ENCODE measurements at regions not wholly inside any gene's neighbourhood (a gene's known extent, or its start where the extent isn't known, plus 50 kb on each side); places are given as distances from the start of the nearest gene placed in this dataset.

DNA sequence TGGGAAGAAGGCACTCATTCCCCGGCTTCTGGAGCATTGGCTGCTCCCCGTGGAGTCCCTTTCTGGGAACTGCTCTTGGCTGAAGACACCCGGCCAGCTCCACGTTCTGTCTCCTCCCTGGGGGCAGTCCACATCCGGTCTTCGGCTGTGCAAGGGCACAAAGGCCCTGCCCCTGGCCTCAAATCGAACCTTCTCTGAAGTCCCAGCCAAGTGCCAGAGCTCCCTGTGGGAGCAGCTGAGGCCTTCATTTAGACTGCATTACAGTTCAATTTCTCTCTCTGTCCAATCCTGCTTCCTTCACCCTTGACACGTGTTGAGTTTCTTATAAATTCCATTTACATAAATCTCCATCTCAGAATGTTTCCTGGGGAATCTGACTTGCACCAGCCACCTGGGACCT, 132.9 kb upstream of the POU3F1 start:
- Histone ChIP-seq H3K9me3 (ENCODE audit: control insufficient read depth, low read length) (peaks cover 6% of the 10 kb centered on the region), H3K36me3 (ENCODE audit: control insufficient read depth, insufficient read depth, low read length, severe bottlenecking) (no peaks in the 10 kb centered on the region), H3K27me3 (replicated peaks; ENCODE audit: control insufficient read depth, insufficient read depth, low read length) (peaks cover 8% of the 10 kb centered on the region), H3K4me1 (ENCODE audit: control insufficient read depth, insufficient read depth, low read length) (no peaks in the 10 kb centered on the region), H3K4me3 (ENCODE audit: low read length) (no peak overlapping the region), H3K9ac (ENCODE audit: low read length) (no peak overlapping the region)
- DNase-seq (ENCODE audit: low read depth): no peak

DNA sequence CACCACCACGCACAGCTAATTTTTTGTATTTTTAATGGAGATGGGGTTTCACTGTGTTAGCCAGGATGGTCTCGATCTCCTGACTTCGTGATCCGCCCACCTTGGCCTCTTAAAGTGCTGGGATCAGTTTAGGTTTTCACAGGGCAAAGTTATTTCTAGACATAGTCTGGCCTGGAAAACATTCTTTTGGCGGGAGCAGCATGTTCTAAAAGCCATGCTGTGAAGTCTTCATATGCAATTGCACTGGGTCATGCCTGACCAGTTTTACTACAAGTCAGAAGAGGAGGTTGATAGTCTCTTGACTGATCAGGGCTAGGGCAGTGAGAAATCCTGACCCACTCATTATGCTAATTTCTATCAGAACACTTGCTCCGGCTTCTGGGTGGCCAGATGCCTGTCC, 131.6 kb upstream of the POU3F1 start:
- H3K36me3 ChIP-seq (ENCODE audit: control insufficient read depth, insufficient read depth, low read length, severe bottlenecking): no peaks in the 10 kb centered on the region
- peaks cover 8% of the 10 kb centered on the region for H3K27me3 ChIP-seq (replicated peaks; ENCODE audit: control insufficient read depth, insufficient read depth, low read length)
- H3K9me3 ChIP-seq (ENCODE audit: control insufficient read depth, low read length): peaks cover 6% of the 10 kb centered on the region
- no peaks in the 10 kb centered on the region for H3K4me1 ChIP-seq (ENCODE audit: control insufficient read depth, insufficient read depth, low read length)
- no peak overlapping the region for H3K9ac ChIP-seq (ENCODE audit: low read length)
- no peak for DNase-seq (ENCODE audit: low read depth)
- H3K4me3 ChIP-seq (ENCODE audit: low read length): no peak overlapping the region

DNA sequence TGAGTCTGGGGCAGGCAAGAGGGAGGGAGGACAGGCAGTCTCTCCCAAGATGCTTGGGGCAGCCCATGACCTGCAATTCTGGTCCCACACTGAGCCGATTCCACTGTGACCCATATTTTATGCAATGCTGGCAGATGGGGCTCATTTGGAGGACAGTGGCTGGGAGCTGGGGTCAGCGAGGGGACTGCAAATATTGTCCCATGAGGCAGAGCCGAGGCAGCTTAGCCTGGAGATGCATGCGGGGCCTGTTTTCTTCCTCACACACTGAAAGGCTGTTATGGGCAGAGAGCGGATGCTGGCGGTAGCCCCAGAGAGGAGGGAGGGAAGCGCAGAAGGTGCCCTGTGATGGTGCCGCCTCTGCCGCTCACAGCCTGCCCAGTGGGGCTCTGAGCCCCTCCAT, 128.5 kb upstream of the POU3F1 start:
- Histone ChIP-seq H3K27me3 (replicated peaks; ENCODE audit: control insufficient read depth, insufficient read depth, low read length) (peaks cover 8% of the 10 kb centered on the region), H3K4me3 (ENCODE audit: low read length) (no peak overlapping the region), H3K9ac (ENCODE audit: low read length) (no peak overlapping the region), H3K4me1 (ENCODE audit: control insufficient read depth, insufficient read depth, low read length) (no peaks in the 10 kb centered on the region), H3K36me3 (ENCODE audit: control insufficient read depth, insufficient read depth, low read length, severe bottlenecking) (no peaks in the 10 kb centered on the region), H3K9me3 (ENCODE audit: control insufficient read depth, low read length) (peaks cover 2% of the 10 kb centered on the region)
- no peak for DNase-seq (ENCODE audit: low read depth)

DNA sequence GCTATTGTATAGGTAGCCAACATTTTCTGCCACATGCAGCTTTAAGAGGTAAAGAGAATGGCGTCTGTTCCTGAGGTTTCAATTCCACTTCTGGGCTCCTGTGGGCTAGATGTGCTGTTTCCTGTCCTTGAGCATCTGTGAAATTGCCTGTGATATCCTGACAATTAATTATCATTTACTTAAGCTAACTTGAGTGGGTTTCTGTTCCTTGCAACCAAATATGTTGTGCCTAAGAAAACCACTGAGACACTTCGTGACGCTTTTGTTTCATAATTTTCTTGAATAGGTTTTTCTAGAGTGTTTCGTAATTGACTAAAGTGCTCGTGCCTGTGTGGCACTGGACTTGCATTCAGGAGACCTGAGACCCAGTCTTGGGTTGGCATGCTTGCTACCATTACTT, 127.3 kb upstream of the POU3F1 start:
- H3K27me3 ChIP-seq (replicated peaks; ENCODE audit: control insufficient read depth, insufficient read depth, low read length): peaks cover 4% of the 10 kb centered on the region
- no peaks in the 10 kb centered on the region for H3K9me3 ChIP-seq (ENCODE audit: control insufficient read depth, low read length)
- no peak overlapping the region for H3K4me3 ChIP-seq (ENCODE audit: low read length)
- H3K36me3 ChIP-seq (ENCODE audit: control insufficient read depth, insufficient read depth, low read length, severe bottlenecking): no peaks in the 10 kb centered on the region
- no peak overlapping the region for H3K9ac ChIP-seq (ENCODE audit: low read length)
- no peak for DNase-seq (ENCODE audit: low read depth)
- H3K4me1 ChIP-seq (ENCODE audit: control insufficient read depth, insufficient read depth, low read length): no peaks in the 10 kb centered on the region

DNA sequence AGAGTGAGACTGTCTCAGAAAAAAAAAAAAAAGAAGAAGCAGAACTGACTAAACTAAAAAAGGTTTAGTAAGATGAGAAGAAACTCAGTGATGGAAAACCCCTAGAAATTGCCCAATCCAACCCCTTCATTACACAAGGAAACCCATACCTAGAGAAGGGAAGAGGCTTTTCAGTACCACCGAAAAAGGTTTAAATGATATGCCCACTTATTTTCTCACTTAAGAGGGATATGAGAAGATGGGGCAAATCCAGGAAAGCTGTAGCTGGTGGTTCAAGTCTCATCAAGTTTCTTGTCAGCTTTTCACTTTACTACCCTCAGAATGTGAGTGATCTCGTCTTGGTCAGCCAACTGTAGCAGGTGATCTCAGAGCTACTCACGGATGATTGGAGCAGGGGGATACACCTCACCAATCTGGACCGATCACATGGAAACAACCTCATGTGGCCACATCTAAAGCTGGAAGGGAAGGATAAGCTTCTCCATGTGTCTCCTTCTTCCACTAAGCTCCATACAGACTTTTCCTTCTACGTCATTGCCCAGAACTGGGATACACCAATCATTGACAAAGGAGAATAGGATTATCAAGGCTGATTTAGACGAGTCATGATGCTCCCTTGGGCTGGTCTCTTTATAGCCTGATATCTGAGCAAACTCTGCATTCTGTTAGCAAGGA, 126.7 kb upstream of the POU3F1 start:
- Histone ChIP-seq H3K9me3 (ENCODE audit: control insufficient read depth, low read length) (no peaks in the 10 kb centered on the region), H3K4me1 (ENCODE audit: control insufficient read depth, insufficient read depth, low read length) (no peaks in the 10 kb centered on the region), H3K9ac (ENCODE audit: low read length) (no peak overlapping the region), H3K27me3 (replicated peaks; ENCODE audit: control insufficient read depth, insufficient read depth, low read length) (peaks cover under 1% of the 10 kb centered on the region), H3K36me3 (ENCODE audit: control insufficient read depth, insufficient read depth, low read length, severe bottlenecking) (no peaks in the 10 kb centered on the region), H3K4me3 (ENCODE audit: low read length) (no peak overlapping the region)
- no peak for DNase-seq (ENCODE audit: low read depth)

DNA sequence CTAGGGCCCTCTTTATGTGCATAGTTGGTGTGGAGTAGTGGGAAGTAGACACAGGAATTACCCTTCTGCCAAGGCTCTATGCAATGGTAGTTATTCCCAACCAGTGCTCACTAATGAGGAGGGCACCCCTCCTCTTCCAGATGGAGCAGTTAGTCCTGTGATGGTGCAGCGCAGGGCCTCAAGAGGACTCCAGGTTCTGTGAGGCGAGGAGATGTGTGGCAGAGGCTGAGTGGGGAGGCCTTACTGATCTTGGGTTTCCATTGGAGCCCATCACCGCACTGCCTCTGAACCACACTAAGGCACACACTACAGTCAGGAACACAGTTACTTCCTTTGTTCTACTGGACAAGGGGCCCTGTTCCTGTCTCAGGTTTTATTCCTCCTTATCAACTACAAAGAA, 122.5 kb upstream of the POU3F1 start:
- no peaks in the 10 kb centered on the region for H3K4me1 ChIP-seq (ENCODE audit: control insufficient read depth, insufficient read depth, low read length)
- H3K9me3 ChIP-seq (ENCODE audit: control insufficient read depth, low read length): no peaks in the 10 kb centered on the region
- no peak for DNase-seq (ENCODE audit: low read depth)
- H3K36me3 ChIP-seq (ENCODE audit: control insufficient read depth, insufficient read depth, low read length, severe bottlenecking): no peaks in the 10 kb centered on the region
- no peak overlapping the region for H3K4me3 ChIP-seq (ENCODE audit: low read length)
- H3K9ac ChIP-seq (ENCODE audit: low read length): no peak overlapping the region
- H3K27me3 ChIP-seq (replicated peaks; ENCODE audit: control insufficient read depth, insufficient read depth, low read length): no peaks in the 10 kb centered on the region

DNA sequence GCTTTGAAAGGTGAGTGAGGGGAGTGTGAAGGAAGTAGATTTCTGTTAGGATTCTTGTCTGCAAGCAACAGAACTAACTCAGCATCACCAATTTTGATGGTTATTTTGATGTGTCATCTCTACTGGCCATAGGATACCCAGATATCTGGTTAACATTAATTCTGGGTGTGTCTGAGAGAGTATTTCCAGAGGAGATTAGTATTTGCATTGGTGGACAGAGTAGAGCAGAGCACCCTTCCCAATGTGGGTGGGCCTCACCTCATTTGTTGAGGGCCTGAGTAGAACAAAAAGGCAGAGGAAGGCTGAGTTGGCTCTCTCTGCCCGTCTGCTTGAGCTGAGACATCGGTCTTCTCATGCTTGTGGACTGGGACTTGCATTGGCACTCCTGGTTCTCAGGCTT, 121.8 kb upstream of the POU3F1 start:
- no peak for DNase-seq (ENCODE audit: low read depth)
- H3K9me3 ChIP-seq (ENCODE audit: control insufficient read depth, low read length): no peaks in the 10 kb centered on the region
- no peak overlapping the region for H3K4me3 ChIP-seq (ENCODE audit: low read length)

DNA sequence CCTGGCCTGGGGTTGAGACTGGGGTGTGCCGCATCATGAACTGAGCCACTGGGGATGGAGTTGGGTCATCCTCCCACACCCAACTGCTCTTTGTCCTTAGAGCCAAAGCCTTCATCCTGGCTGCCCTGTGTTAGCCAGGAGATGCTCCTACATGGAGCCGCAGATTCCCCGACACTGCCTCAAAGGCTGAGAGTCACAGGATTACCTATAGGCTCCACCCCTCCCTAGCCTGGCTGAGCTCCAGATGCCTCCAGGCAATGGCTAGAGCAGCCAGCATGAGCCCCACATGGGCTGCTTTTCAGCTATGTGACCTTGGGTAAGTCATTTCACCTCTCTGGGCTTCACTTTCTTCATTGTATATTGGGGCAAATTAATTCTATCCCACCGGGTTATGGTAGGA, 119.9 kb upstream of the POU3F1 start:
- H3K4me1 ChIP-seq (ENCODE audit: control insufficient read depth, insufficient read depth, low read length): no peaks in the 10 kb centered on the region
- DNase-seq (ENCODE audit: low read depth): no peak
- H3K4me3 ChIP-seq (ENCODE audit: low read length): no peak overlapping the region
- peaks cover 7% of the 10 kb centered on the region for H3K27me3 ChIP-seq (replicated peaks; ENCODE audit: control insufficient read depth, insufficient read depth, low read length)
- H3K9me3 ChIP-seq (ENCODE audit: control insufficient read depth, low read length): no peaks in the 10 kb centered on the region
- H3K9ac ChIP-seq (ENCODE audit: low read length): no peak overlapping the region
- H3K36me3 ChIP-seq (ENCODE audit: control insufficient read depth, insufficient read depth, low read length, severe bottlenecking): no peaks in the 10 kb centered on the region

More for the DNA sequence above, 121.8 kb upstream of the POU3F1 start:
- H3K36me3 ChIP-seq (ENCODE audit: control insufficient read depth, insufficient read depth, low read length, severe bottlenecking): no peaks in the 10 kb centered on the region
- H3K4me1 ChIP-seq (ENCODE audit: control insufficient read depth, insufficient read depth, low read length): no peaks in the 10 kb centered on the region
- H3K27me3 ChIP-seq (replicated peaks; ENCODE audit: control insufficient read depth, insufficient read depth, low read length): peaks cover 4% of the 10 kb centered on the region
- H3K9ac ChIP-seq (ENCODE audit: low read length): no peak overlapping the region

DNA sequence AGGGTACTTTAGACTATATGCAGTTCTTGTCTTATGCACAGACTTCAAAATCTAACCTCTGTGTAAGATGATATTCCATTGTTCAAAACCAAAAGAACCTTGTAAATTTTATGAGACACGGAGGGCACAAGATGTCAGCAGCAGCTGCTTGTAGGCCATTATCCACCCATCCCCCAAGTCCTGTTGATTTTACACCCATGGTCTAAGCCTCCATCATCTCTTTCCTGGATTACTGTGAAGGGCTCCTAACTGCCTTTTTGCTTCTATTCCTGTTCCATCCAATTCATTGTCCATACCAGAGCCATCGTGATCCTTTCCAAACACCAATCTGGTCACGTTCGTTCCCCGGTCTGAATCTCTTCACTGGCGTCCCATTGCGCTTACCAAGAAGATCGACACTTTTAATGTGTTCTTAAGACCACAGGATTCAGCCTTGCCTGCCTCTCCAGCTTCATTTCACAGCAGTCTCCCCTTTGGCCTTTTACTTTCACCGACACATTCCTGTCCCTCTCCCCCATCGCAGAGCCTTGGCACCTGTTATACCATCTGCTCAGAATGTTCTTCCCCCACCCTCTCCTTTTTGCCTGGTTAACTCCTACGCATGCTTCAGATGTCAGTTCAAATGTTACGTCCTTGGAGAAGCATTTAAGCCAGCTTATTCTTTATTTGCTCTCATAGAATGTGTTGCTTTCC, 107.3 kb upstream of the POU3F1 start:
- Histone ChIP-seq H3K4me1 (ENCODE audit: control insufficient read depth, insufficient read depth, low read length) (no peaks in the 10 kb centered on the region), H3K27me3 (replicated peaks; ENCODE audit: control insufficient read depth, insufficient read depth, low read length) (peaks cover 3% of the 10 kb centered on the region), H3K4me3 (ENCODE audit: low read length) (no peak overlapping the region), H3K9ac (ENCODE audit: low read length) (no peak overlapping the region), H3K36me3 (ENCODE audit: control insufficient read depth, insufficient read depth, low read length, severe bottlenecking) (no peaks in the 10 kb centered on the region), H3K9me3 (ENCODE audit: control insufficient read depth, low read length) (no peaks in the 10 kb centered on the region)
- DNase-seq (ENCODE audit: low read depth): no peak

DNA sequence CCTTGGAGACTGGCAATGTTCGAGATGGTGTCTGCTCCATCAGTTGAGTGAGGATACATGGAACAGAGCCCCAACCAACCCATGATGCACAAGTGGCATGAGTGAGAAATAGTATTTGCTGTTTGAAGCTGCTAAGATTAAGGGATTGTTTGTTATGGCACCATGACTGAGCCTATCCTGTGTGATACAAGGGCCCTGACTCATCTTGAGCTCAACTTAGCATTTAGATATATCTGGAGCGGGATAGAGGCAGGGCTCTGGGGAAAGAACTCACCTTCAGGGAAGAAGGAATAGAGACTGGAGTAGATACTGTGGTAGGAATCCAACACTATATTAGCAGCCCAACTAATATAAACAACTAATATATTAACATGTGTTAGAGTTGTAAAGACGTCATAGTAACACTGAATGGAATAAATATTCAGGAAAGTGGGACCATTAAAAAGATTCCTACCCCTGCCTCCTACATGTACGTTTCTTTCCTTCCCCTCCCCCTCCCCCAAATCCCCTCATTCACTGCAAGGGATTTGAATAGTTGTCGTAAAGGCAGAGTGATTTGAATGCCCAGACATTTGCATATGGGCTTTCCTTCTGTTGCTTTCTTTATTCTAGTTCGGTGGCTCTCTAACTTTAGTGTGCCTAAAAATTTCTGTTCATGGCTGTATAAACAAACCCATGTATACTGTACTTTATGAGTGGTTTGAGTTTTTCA, 106.6 kb upstream of the POU3F1 start:
- DNase-seq (ENCODE audit: low read depth): no peak
- H3K9me3 ChIP-seq (ENCODE audit: control insufficient read depth, low read length): no peaks in the 10 kb centered on the region
- no peak overlapping the region for H3K4me3 ChIP-seq (ENCODE audit: low read length)
- no peaks in the 10 kb centered on the region for H3K36me3 ChIP-seq (ENCODE audit: control insufficient read depth, insufficient read depth, low read length, severe bottlenecking)
- peaks cover 3% of the 10 kb centered on the region for H3K27me3 ChIP-seq (replicated peaks; ENCODE audit: control insufficient read depth, insufficient read depth, low read length)
- no peaks in the 10 kb centered on the region for H3K4me1 ChIP-seq (ENCODE audit: control insufficient read depth, insufficient read depth, low read length)
- H3K9ac ChIP-seq (ENCODE audit: low read length): no peak overlapping the region

DNA sequence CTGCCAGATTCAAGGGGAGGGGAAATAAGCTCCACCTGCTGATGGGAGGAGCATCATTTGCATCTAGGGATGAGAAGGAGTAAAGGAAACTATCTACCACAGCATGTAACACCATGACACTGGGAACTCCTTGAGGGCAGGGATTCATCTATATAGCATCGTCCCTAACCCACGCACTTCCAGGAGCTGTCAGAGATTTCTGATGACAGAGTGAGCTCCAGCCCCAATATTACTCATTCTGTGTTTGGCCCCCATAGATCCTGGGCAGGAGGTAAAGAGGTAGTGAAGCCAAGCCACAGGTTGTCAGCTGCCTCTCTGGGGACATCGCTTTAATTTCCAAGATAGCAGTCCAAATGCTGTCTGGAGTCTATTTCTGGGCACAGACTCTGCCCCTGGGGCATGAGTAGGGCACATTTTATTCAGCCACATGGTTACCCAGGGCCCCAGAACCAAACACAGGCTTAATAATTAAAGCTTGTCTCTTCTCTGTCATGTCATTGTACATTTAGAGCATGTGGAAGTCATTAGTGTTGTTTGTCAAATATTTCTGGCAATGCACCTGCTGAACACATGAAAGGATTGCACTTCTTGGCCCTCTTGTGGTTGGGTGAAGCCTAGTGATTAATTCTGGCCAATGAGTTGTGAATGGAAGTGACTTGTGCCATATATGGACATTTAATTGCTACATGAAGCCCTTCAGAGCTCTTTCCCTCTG, 105.9 kb upstream of the POU3F1 start:
- peaks cover 3% of the 10 kb centered on the region for H3K27me3 ChIP-seq (replicated peaks; ENCODE audit: control insufficient read depth, insufficient read depth, low read length)
- no peak for DNase-seq (ENCODE audit: low read depth)
- H3K36me3 ChIP-seq (ENCODE audit: control insufficient read depth, insufficient read depth, low read length, severe bottlenecking): no peaks in the 10 kb centered on the region
- H3K9ac ChIP-seq (ENCODE audit: low read length): no peak overlapping the region
- no peak overlapping the region for H3K4me3 ChIP-seq (ENCODE audit: low read length)
- no peaks in the 10 kb centered on the region for H3K4me1 ChIP-seq (ENCODE audit: control insufficient read depth, insufficient read depth, low read length)
- no peaks in the 10 kb centered on the region for H3K9me3 ChIP-seq (ENCODE audit: control insufficient read depth, low read length)

Measured in adipocyte (in vitro differentiated cells).